Daoy (cell line): ENCODE measurements at regions not wholly inside any gene's neighbourhood (a gene's known extent, or its start where the extent isn't known, plus 50 kb on each side); places are given as distances from the start of the nearest gene placed in this dataset.
A peak's percentile ranks its signal among the peaks of the same experiment; 100 is the strongest.

Experiments
- DNase-seq: peaks from one replicate; pipeline ENCODE4 v3.0.0-alpha.2; 2015; ENCODE audit warnings: low read depth

DNA sequence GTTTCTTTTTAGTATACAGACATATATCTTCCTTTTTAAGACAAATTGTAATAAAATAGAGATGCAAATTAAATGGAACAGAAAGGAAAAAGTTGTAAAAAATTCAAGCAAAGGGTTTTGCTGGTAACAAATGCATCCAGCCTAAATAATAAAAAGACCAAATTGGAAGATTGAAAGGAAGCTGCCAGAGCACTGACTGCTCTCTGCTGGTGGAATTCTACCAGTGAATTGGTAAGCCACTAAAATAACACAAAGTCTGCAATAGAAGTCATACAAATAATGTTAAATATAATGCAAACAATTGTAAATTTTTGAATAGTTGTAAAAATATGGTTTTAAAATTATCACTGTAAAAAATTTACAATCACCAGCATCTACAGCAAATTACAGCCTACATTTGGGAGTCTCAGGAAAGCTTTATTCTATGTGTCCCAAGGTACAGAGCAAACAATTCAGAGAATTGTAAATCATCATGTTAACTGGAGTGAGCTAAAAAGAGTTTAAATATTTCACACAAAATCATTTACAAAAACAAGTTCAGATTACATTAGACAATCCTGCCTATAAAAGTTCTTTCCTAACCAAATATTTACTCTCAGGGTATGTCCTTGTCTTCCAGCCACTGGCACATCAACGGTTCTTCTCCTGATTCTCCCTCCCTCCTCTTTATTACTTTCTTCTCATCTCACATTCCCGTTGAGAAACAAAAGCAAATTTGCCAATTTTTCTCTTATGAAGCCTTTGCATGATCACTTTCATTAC, 1322.5 kb downstream of the PCDH7 start:
- no peak for DNase-seq

DNA sequence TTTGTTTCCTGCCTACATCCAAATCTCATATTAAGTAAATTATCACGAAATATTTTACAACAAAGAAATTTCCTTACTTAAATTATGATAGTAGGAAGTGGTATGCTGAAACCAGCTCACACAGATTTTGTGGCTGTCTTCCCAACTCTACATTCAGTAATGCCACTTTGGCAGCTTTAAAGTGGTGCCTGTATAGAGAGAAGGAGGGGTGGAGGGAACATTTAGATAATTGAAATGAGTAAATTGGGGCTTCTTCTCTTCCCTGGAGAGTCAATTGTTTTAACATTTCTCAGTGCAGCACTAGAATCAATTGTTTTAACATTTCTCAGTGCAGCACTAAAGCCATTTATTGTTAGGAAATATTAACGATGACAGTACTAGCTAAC, 1323.1 kb downstream of the PCDH7 start:
- no peak for DNase-seq

DNA sequence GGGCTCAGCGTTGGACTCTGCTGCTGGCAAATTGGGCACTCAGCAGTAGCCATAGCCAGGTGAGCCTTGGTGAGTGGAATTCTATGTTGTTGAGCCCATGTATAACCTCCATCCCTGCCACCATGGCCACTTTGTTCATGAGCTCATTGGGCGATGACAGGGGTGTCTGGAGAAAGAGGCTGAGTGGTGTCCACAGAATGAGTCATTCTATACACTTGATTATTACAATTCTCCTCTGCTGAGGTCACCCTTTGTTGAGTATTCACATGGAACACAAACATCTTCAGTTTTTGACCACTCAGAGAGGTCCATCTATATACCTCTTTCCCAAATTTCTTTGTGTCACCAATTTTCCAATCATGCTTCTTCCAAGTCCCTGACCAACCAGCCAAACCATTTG, 1341.7 kb downstream of the PCDH7 start:
- DNase-seq: no peak

DNA sequence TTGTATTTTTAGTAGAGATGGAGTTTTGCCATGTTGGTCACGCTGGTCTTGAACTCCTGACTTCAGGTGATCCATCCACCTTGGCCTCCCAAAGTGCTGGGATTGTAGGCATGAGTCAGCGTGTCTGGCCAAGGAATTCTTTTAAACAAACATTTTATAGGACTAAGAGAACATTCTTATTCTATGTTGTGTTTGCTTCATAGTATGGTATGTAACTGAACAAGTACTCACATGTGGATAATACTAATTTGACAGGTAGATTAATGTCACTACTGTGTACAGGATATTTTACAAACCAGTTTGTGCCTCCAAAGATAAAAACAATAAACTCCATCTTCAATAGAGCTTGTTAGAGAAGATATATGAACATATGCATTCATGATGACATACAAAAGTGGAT, 1353.4 kb downstream of the PCDH7 start:
- DNase-seq: no peak

DNA sequence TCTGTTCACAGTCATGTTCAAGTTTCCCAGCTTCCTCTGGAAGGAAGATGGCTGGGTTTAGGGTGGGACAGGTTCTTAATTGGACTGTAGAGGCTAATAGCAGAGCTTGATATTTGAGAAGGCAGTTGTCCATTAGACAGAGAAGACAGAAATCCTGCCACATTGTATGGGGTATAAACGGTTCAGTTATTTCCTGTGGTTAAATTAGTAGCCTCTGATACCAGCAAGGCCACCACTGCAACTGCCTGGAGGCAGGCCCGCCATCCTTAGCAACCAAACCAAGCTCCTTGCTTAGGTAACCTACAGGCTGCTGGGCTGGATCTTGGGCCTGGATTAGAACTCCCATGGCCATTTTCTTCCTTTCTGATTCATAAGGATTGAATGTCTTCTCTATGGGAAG, 1367.0 kb downstream of the PCDH7 start:
- DNase-seq: no peak

- DNase-seq: no peak
Measured at GRCh38 chr4:32094987-32095386, 1374.8 kb downstream of the PCDH7 start.

- no peak for DNase-seq
Measured at GRCh38 chr4:32102896-32103295, 1382.7 kb downstream of the PCDH7 start.

DNA sequence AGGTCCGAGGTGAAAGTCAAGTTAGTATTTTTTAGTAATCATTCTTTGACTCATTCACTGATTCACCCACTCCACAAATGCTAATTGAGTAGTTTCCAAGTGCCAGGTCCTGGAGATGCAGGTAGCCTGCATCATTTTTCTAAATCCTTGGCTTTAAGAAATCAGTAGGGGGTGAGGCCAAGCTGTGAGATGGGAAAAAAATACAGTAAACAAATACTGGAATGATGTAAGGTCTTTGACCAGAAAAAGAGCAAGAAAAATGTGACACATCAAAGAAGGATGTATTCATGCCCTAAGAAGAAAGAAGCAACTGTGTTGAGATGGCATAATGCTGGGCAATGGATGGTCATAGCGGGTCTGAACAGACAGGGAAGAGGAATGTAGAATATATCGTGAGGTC, 1386.6 kb downstream of the PCDH7 start:
- no peak for DNase-seq

GRCh38 chr4:32112891-32113290, 1392.7 kb downstream of the PCDH7 start:
- no peak for DNase-seq

- no peak for DNase-seq
Measured at GRCh38 chr4:32117693-32118092, 1397.5 kb downstream of the PCDH7 start.

DNA sequence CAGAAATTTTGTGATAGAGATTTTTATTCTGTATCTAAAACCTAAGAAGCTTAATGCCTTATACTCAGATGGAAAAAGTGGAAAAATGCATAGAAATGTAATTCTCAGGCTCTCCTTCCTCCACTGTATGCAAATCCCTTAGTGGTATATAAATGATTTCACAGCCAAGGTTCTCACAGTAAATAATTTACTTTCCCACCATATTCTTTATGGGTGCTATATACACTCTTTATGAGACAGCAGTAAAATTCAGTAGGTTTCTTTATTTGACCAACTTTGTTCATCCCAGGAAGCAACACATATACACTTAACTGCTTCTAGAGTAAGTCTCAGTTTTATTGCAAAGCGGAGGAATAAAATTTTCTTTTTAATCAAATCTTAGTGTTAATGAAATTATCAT, 1399.7 kb downstream of the PCDH7 start:
- DNase-seq: no peak

GRCh38 chr4:32128549-32128948, 1408.4 kb downstream of the PCDH7 start:
- DNase-seq: no peak

GRCh38 chr4:32129967-32130366, 1409.8 kb downstream of the PCDH7 start:
- no peak for DNase-seq

GRCh38 chr4:32133141-32133540, 1413.0 kb downstream of the PCDH7 start:
- DNase-seq: no peak

GRCh38 chr4:32133734-32134133, 1413.6 kb downstream of the PCDH7 start:
- DNase-seq: no peak

DNA sequence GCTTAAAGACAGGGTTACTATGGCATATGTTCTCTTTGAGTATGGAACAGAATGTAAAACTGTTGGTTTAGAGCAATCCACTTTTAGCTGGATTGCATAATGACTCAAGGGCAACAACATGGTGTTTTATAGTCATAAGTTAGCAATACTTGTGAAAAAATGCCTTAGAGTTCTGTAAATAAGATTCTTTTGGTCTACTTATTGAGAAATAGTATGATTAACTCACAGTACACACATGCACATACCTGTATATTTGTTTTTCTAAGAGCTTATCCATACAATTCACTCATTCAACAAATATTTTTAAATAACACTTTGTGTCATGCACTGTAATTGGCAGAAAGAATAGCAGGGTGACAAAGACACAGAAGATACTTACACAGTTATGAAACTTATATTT, 1415.5 kb downstream of the PCDH7 start:
- DNase-seq: no peak

- DNase-seq: no peak
Measured at GRCh38 chr4:32136081-32136787, 1416.1 kb downstream of the PCDH7 start.

- peak; percentile 7 for DNase-seq
Measured at GRCh38 chr4:32140636-32141035, 1420.5 kb downstream of the PCDH7 start.

- DNase-seq: no peak
Measured at GRCh38 chr4:32142075-32142474, 1421.9 kb downstream of the PCDH7 start.

DNA sequence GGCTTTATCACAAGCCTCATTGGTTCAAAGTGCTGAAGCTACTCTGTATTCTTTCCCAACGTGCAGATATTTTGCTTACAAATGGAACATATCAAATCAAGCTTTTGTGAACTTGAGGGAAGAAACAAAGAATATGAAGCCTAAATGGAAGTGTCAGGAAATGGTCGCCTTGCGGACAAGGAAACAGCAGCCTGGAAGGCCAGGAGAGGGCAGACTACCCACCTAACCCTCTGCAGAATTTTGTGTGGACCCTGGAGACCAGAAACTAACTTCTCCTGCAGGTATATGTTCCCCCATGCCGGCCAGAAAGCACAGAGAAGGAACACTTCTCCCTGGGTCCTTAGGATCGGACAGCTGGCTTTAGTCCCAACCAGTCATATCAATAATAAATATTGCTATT, 1425.8 kb downstream of the PCDH7 start:
- DNase-seq: no peak

DNA sequence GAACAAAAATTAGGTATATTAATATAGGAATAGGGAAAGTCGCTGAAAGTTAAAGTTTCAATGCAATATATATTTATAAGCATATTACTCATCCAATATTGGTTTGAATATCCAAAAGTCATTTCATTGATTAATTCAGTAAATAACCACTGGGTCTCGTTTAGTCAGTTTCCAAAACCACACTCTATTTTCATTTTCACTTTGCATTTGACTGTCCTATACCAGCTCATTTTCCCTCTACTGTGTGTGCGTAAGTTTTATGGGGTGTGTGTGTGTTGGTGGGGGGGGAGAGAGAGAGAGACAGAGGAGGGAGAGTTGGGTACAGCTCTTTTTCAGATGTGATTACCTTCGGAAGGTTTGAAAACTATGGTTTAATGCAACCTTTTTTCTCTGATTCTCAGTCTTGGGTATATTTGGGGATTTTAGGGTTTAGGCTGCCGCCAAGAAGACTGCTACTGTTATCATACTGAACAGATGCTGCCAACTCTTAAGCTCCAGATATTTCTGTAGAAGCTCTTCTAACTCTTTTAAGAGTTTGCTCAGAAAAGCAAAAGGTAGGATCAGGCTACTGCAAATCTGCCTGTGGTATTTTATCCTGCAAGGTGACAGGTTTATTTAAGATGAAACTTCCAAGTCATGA, 1427.4 kb downstream of the PCDH7 start:
- no peak for DNase-seq

DNA sequence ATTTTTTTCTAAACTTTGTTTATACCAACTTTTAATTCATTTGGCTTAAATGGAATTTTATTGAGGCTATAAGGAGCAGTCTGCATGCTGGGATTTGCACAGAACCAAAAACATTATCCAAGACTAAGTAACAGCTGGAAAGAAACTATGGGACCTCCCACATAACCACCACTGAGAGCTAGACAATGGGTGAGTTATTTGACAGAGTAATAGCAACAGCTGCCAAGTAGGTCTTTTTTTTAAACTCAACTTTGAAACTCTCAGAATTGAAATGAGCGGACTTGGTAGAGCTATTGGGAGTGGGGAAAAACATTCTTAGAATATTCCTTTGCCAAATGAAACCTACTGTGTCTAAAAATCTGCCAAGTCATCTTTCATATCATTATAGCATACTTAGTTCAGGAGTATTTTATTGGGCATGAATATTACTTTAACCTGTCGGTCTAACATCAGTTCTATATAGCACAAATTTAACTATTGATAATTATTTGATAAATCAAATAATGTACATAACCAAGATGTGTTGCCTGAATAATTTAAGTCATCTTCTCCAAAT, 1428.0 kb downstream of the PCDH7 start:
- DNase-seq: no peak

GRCh38 chr4:32158961-32159360, 1438.8 kb downstream of the PCDH7 start:
- no peak for DNase-seq
